Hepatocyte (in vitro differentiated cells): ENCODE measurements at regions not wholly inside any gene's neighbourhood (a gene's known extent, or its start where the extent isn't known, plus 50 kb on each side); places are given as distances from the start of the nearest gene placed in this dataset.

Source experiments
- CTCF ChIP-seq: fragments of 200-600 bp; sonication (generic); IDR thresholded peaks from 2 replicates; pipeline ENCODE4 v1.5.1; 2016; ENCODE audit warnings: antibody characterized with exemption, mild to moderate bottlenecking; ENCODE audit not compliant: poor library complexity
- EZH2 ChIP-seq: fragments of 200-600 bp; sonication (generic); IDR thresholded peaks from 2 replicates; pipeline ENCODE4 v1.6.1; 2016; ENCODE audit warnings: antibody characterized with exemption, mild to moderate bottlenecking, borderline replicate concordance

GRCh38 chr22:23369054-23369685, 188.9 kb downstream of the BCR start:
- TF ChIP-seq CTCF (no peak), EZH2 (no peak)
